Hypothalamus (tissue), 51 donors: ENCODE measurements at regions not wholly inside any gene's neighbourhood (a gene's known extent, or its start where the extent isn't known, plus 50 kb on each side); places are given as distances from the start of the nearest gene placed in this dataset.

Experiments
- DNase-seq, 51 donors: peaks; one replicate each; lab custom pipeline; 2025; lab: John Stamatoyannopoulos, UW

- no peak for DNase-seq
Observed at GRCh38 chr14:61940666-61941420, 178.6 kb downstream of the SNAPC1 start.

- no peak for DNase-seq
Observed at GRCh38 chr14:61941421-61942150, 179.4 kb downstream of the SNAPC1 start.

GRCh38 chr14:61948376-61948775 lies 186.2 kb downstream of the SNAPC1 start:
- DNase-seq: no peak

- peak in 3 of 51 donors; percentile 5 to 38 (median 23) for DNase-seq
Observed at GRCh38 chr14:61950340-61950739, 188.1 kb downstream of the SNAPC1 start.

- no peak for DNase-seq
Observed at GRCh38 chr14:61953602-61954001, 191.4 kb downstream of the SNAPC1 start.

- no peak for DNase-seq
Observed at GRCh38 chr14:61954306-61954705, 192.1 kb downstream of the SNAPC1 start.

GRCh38 chr14:61956517-61956916 lies 194.3 kb downstream of the SNAPC1 start:
- DNase-seq: no peak

- no peak for DNase-seq
Observed at GRCh38 chr14:61959348-61959747, 197.1 kb downstream of the SNAPC1 start.

GRCh38 chr14:61961369-61961768 lies 199.1 kb downstream of the SNAPC1 start:
- DNase-seq: no peak

GRCh38 chr14:61963926-61964325 lies 201.7 kb downstream of the SNAPC1 start:
- no peak for DNase-seq

GRCh38 chr14:61965030-61965745 lies 203.0 kb downstream of the SNAPC1 start:
- DNase-seq: no peak

GRCh38 chr14:61968207-61968606 lies 206.0 kb downstream of the SNAPC1 start:
- DNase-seq: no peak

- peak in 1 of 51 donors; percentile 20 for DNase-seq
Observed at GRCh38 chr14:61972711-61973110, 210.5 kb downstream of the SNAPC1 start.

- peak in 1 of 51 donors; percentile 30 for DNase-seq
Observed at GRCh38 chr14:61973981-61974380, 211.8 kb downstream of the SNAPC1 start.

- DNase-seq: no peak
Observed at GRCh38 chr14:61977217-61977616, 215.0 kb downstream of the SNAPC1 start.

- DNase-seq: no peak
Observed at GRCh38 chr14:61988240-61988639, 226.0 kb downstream of the SNAPC1 start.

- no peak for DNase-seq
Observed at GRCh38 chr14:61992139-61992538, 229.9 kb downstream of the SNAPC1 start.

- no peak for DNase-seq
Observed at GRCh38 chr14:61992926-61993325, 230.7 kb downstream of the SNAPC1 start.

- DNase-seq: no peak
Observed at GRCh38 chr14:61994589-61994988, 232.4 kb downstream of the SNAPC1 start.

GRCh38 chr14:61996753-61997152 lies 234.5 kb downstream of the SNAPC1 start:
- no peak for DNase-seq

- DNase-seq: no peak
Observed at GRCh38 chr14:61997161-61997560, 234.9 kb downstream of the SNAPC1 start.
